Fibroblast of villous mesenchyme (primary cell): ENCODE measurements at regions not wholly inside any gene's neighbourhood (a gene's known extent, or its start where the extent isn't known, plus 50 kb on each side); places are given as distances from the start of the nearest gene placed in this dataset.
A peak's percentile ranks its signal among the peaks of the same experiment; 100 is the strongest.
"Not testable (repeated sequence)": the region's sequence is repeated elsewhere in the genome, so short reads cannot be mapped to it uniquely, and the experiment has no call there.

Experiments used
- DNase-seq: peaks from one replicate; pipeline ENCODE4 v3.0.0-alpha.2; 2010; ENCODE audit warnings: low read depth
- H3K4me3 ChIP-seq: 2 replicates; pipeline ENCODE4 v1.5.1; 2011; ENCODE audit warnings: low read depth, mild to moderate bottlenecking, low read length
- CTCF ChIP-seq: IDR thresholded peaks from 2 replicates; pipeline ENCODE4 v1.5.1; 2012; ENCODE audit warnings: low read depth, mild to moderate bottlenecking, low read length; ENCODE audit not compliant: insufficient read depth

GRCh38 chr2:142707318-142707717 lies 170.1 kb upstream of the KYNU start:
- DNase-seq = no peak
- no peak overlapping the region for H3K4me3 ChIP-seq
- no peak for TF ChIP-seq CTCF

- H3K4me3 ChIP-seq, DNase-seq: not testable (repeated sequence)
Observed at GRCh38 chr2:142702397-142702796, 175.1 kb upstream of the KYNU start.

GRCh38 chr2:142695350-142696257 lies 181.9 kb upstream of the KYNU start:
- DNase-seq, H3K4me3 ChIP-seq: not testable (repeated sequence)

GRCh38 chr2:142694282-142694681 lies 183.2 kb upstream of the KYNU start:
- no peak for TF ChIP-seq CTCF
- DNase-seq = no peak
- H3K4me3 ChIP-seq = no peak overlapping the region

GRCh38 chr2:142693171-142693950 lies 184.1 kb upstream of the KYNU start:
- DNase-seq = peak; percentile 2
- H3K4me3 ChIP-seq = no peak overlapping the region
- no peak for TF ChIP-seq CTCF

GRCh38 chr2:142688856-142689605 lies 188.4 kb upstream of the KYNU start:
- no peak for DNase-seq
- TF ChIP-seq CTCF = no peak
- no peak overlapping the region for H3K4me3 ChIP-seq

- TF ChIP-seq CTCF = no peak
- no peak overlapping the region for H3K4me3 ChIP-seq
- DNase-seq = no peak
Observed at GRCh38 chr2:142687509-142687908, 190.0 kb upstream of the KYNU start.
